ENCODE measurements at regions not wholly inside any gene's neighbourhood (a gene's known extent, or its start where the extent isn't known, plus 50 kb on each side); places are given as distances from the start of the nearest gene placed in this dataset.
"Not testable (repeated sequence)": the region's sequence is repeated elsewhere in the genome, so short reads cannot be mapped to it uniquely, and the experiment has no call there.

GRCh38 chr1:101185421-101185820, 51.4 kb upstream of the S1PR1 start:
- DNase-seq: no peak

GRCh38 chr1:101183388-101183699, 53.5 kb upstream of the S1PR1 start:
- DNase-seq: no peak

GRCh38 chr1:101182627-101183387, 54.0 kb upstream of the S1PR1 start:
- DNase-seq: no peak

GRCh38 chr1:101181930-101182329, 54.9 kb upstream of the S1PR1 start:
- no peak for DNase-seq

GRCh38 chr1:101178688-101179491, 57.9 kb upstream of the S1PR1 start:
- DNase-seq: peak in 1 of 2 donors; percentile 31

GRCh38 chr1:101178341-101178687, 58.5 kb upstream of the S1PR1 start:
- DNase-seq: peak; percentile 28 to 32

- DNase-seq: no peak
Observed at GRCh38 chr1:101175886-101176285, 60.9 kb upstream of the S1PR1 start.

GRCh38 chr1:101175466-101175865, 61.4 kb upstream of the S1PR1 start:
- no peak for DNase-seq

GRCh38 chr1:101174722-101175121, 62.1 kb upstream of the S1PR1 start:
- DNase-seq: no peak

GRCh38 chr1:101174298-101174697, 62.5 kb upstream of the S1PR1 start:
- not testable (repeated sequence) for DNase-seq

GRCh38 chr1:101170506-101171050, 66.2 kb upstream of the S1PR1 start:
- DNase-seq: no peak

GRCh38 chr1:101167891-101168290, 68.9 kb upstream of the S1PR1 start:
- no peak for DNase-seq

- no peak for DNase-seq
Observed at GRCh38 chr1:101166583-101167120, 70.2 kb upstream of the S1PR1 start.

GRCh38 chr1:101165954-101166353, 70.9 kb upstream of the S1PR1 start:
- DNase-seq: no peak

GRCh38 chr1:101165532-101165931, 71.3 kb upstream of the S1PR1 start:
- DNase-seq: no peak

- no peak for DNase-seq
Observed at GRCh38 chr1:101164776-101165175, 72.0 kb upstream of the S1PR1 start.

- DNase-seq: no peak
Observed at GRCh38 chr1:101162736-101163735, 73.8 kb upstream of the S1PR1 start.

GRCh38 chr1:101162300-101162699, 74.5 kb upstream of the S1PR1 start:
- no peak for DNase-seq

GRCh38 chr1:101161619-101162018, 75.2 kb upstream of the S1PR1 start:
- DNase-seq: no peak

GRCh38 chr1:101158424-101158823, 78.4 kb upstream of the S1PR1 start:
- no peak for DNase-seq

GRCh38 chr1:101154547-101154946, 82.3 kb upstream of the S1PR1 start:
- DNase-seq: no peak

- DNase-seq: no peak
Observed at GRCh38 chr1:101153692-101154091, 83.1 kb upstream of the S1PR1 start.

GRCh38 chr1:101152633-101153032, 84.2 kb upstream of the S1PR1 start:
- DNase-seq: no peak
